ENCODE measurements at regions not wholly inside any gene's neighbourhood (a gene's known extent, or its start where the extent isn't known, plus 50 kb on each side); places are given as distances from the start of the nearest gene placed in this dataset.

DNA sequence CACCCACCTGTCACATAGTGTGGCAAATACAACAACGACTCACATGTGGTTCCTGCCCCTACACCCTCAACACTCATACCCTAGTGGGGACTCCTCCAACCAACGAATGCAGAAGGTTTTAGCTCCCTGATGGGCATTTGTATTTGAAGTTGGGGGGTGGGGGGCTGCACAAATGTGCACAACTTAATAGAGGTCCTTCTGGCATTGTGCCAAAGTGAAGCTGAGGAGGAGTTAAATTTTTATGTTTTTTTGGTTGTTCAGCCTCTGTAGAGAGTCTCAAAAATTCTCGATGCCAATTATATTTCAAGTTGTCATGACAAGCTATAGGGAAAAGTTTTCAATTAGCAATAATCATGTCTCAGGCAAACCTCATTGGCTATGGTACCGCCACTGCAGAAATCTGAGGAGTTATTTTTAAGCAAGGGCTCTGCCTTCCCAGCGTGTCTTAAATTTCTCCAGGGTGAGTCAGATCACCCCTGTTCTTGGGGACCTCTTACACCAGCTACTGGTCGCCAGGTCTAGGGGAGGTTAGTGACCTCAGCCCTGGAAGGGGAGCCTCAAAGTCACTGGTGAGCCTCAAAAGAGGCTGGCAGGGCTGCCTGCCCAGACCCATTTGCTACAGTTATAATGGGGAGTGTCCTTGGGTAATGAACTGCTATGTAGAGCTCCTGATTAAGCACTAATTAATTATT, 102.7 kb upstream of the TAF1B start:
- TF ChIP-seq, protein P1, sequence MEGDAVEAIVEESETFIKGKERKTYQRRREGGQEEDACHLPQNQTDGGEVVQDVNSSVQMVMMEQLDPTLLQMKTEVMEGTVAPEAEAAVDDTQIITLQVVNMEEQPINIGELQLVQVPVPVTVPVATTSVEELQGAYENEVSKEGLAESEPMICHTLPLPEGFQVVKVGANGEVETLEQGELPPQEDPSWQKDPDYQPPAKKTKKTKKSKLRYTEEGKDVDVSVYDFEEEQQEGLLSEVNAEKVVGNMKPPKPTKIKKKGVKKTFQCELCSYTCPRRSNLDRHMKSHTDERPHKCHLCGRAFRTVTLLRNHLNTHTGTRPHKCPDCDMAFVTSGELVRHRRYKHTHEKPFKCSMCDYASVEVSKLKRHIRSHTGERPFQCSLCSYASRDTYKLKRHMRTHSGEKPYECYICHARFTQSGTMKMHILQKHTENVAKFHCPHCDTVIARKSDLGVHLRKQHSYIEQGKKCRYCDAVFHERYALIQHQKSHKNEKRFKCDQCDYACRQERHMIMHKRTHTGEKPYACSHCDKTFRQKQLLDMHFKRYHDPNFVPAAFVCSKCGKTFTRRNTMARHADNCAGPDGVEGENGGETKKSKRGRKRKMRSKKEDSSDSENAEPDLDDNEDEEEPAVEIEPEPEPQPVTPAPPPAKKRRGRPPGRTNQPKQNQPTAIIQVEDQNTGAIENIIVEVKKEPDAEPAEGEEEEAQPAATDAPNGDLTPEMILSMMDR (conservative IDR thresholded peaks at IDR 0.05): no peak
- no peak for TF ChIP-seq ZFX (IDR thresholded peaks at IDR 0.05)

Measured in C4-2B (cell line).